Posterior cingulate gyrus (tissue), 11 donors: ENCODE measurements at regions not wholly inside any gene's neighbourhood (a gene's known extent, or its start where the extent isn't known, plus 50 kb on each side); places are given as distances from the start of the nearest gene placed in this dataset.

ENCODE experiments used
- DNase-seq, 10 donors: peaks; one replicate each; pipeline versions ENCODE4 v3.0.0 to v3.0.0-alpha.2; 2020 to 2021; ENCODE audit warnings: mixed read lengths in 3 of 10
- intact Hi-C: fragments of 100-400 bp; cut with DNase I; formaldehyde crosslinking; loops from one replicate; pipeline ENCODE4 v1.15.1; 2023

- no peak for DNase-seq
- intact Hi-C loops = no loop called here
Observed at GRCh38 chr9:104417296-104417695, 86.8 kb upstream of the OR13F1 start.

- no peak for DNase-seq
- intact Hi-C loops = no loop called here
Observed at GRCh38 chr9:104429031-104429546, 75.0 kb upstream of the OR13F1 start.

- intact Hi-C loops = no loop called here
- DNase-seq = no peak
Observed at GRCh38 chr9:104435059-104435458, 69.0 kb upstream of the OR13F1 start.

GRCh38 chr9:104448036-104448435 is 56.0 kb upstream of the OR13F1 start:
- intact Hi-C loops = no loop called here

More at GRCh38 chr9:104448036-104448435, 56.0 kb upstream of the OR13F1 start:
- DNase-seq = no peak
